Prostate gland (tissue), 2 donors: ENCODE measurements at regions not wholly inside any gene's neighbourhood (a gene's known extent, or its start where the extent isn't known, plus 50 kb on each side); places are given as distances from the start of the nearest gene placed in this dataset.

Experiments
- CTCF ChIP-seq, 4 experiments: fragments of 200-600 bp in 2 of 4; fragments of 450-650 bp in 2 of 4; sonication (generic) in 2 of 4; IDR thresholded peaks; 1 replicate in 3 of 4; 2 replicates in 1 of 4; pipeline ENCODE4 v1.5.1; 2016 to 2019; ENCODE audit warnings: antibody characterized with exemption in 4 of 4, mild to moderate bottlenecking in 2 of 4, moderate library complexity in 2 of 4
- POLR2AphosphoS5 ChIP-seq: sonication (generic); formaldehyde crosslinking; IDR thresholded peaks from one replicate; pipeline ENCODE4 v1.6.1; 2017; ENCODE audit warnings: antibody characterized with exemption

DNA sequence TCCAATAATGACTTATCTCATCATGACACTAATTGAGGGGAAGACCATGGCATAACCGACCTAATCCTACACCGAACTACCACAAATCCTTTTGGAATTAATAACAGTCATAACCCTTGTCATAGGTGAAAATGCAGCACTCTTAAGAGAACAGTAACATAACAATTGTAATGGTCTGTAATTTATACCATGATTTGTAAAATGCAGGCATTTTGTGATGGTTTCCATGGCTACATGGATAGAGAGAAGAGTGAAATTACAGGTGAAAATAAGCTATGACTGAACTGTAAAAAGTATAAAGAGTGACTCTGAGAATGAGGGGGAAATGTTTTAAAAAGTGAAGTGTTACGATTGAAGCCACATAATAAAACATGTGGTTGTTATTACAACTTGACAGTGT is 494.1 kb upstream of the SLC39A10 start:
- TF ChIP-seq CTCF (IDR thresholded peaks at IDR 0.05) (no peak), POLR2AphosphoS5 (no peak)
